ENCODE measurements at regions not wholly inside any gene's neighbourhood (a gene's known extent, or its start where the extent isn't known, plus 50 kb on each side); places are given as distances from the start of the nearest gene placed in this dataset.

DNA sequence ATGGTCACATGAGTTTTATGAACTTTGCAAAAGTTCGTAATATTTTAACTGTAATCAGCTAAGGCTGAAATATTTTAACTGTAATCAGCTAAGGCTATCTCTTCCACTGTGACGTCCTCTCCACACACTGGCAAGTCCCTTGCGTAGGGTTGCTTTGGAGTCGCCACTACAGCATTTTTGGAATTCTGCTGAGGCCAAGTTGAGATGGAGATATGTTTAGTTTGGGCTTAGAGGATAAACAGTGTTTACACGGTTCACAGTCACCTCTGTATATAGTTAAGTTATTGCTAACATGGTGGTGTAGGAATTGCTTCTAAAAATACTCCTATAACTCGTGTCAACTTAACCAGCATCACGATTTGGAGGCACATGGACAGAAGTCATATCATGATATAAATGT lies 143.6 kb upstream of the SERP2 start:
- Histone ChIP-seq H3K9me3 (ENCODE audit: control insufficient read depth, low read depth, low read length) (no peaks in the 10 kb centered on the region), H2BK20ac (ENCODE audit: low read depth, low read length, poor library complexity, severe bottlenecking) (no peak overlapping the region), H3K79me1 (ENCODE audit: insufficient read depth, low read depth, low read length, poor library complexity, severe bottlenecking) (no peaks in the 10 kb centered on the region), H2BK5ac (ENCODE audit: insufficient read length, low read length) (no peak overlapping the region), H3K9ac (ENCODE audit: extremely low read depth, insufficient read length, low read length) (no peak overlapping the region), H3K27me3 (ENCODE audit: insufficient read depth, low read length) (no peaks in the 10 kb centered on the region), H3K14ac (ENCODE audit: insufficient read depth, low read length) (no peak overlapping the region), H2AK5ac (ENCODE audit: insufficient read length, low read length) (no peak overlapping the region), H3K23ac (ENCODE audit: insufficient read length, low read depth, low read length) (no peak overlapping the region), H3K4ac (ENCODE audit: low read depth, low read length) (no peak overlapping the region), H2BK15ac (ENCODE audit: low read depth, low read length) (no peak overlapping the region), H4K20me1 (ENCODE audit: control insufficient read depth, insufficient read depth, insufficient read length) (no peaks in the 10 kb centered on the region), H4K8ac (replicated peaks; ENCODE audit: insufficient read length, low read depth, low read length) (no peak overlapping the region), H3K23me2 (ENCODE audit: insufficient read length, low read depth, low read length, poor library complexity, severe bottlenecking) (peaks cover 4% of the 10 kb centered on the region), H3K4me1 (ENCODE audit: insufficient read depth, low read length) (peaks cover 6% of the 10 kb centered on the region), H2BK12ac (ENCODE audit: insufficient read length, low read depth, low read length) (no peak overlapping the region), H3K79me2 (ENCODE audit: insufficient read depth, low read length) (peaks cover 2% of the 10 kb centered on the region; the same call in 1 of the 2 replicates), H3K4me2 (ENCODE audit: insufficient read depth, insufficient read length, low read length) (no peak overlapping the region), H2AFZ (ENCODE audit: low read length) (no peak overlapping the region), H2BK120ac (ENCODE audit: low read depth, low read length, poor library complexity, severe bottlenecking) (no peak overlapping the region), H4K5ac (ENCODE audit: insufficient read length, low read depth, low read length) (no peak overlapping the region), H4K91ac (ENCODE audit: insufficient read length, low read depth, low read length) (no peak overlapping the region), H3K56ac (ENCODE audit: insufficient read length, low read depth, low read length) (no peak overlapping the region), H3T11ph (ENCODE audit: low read length) (no peak overlapping the region), H3K18ac (ENCODE audit: insufficient read length, low read depth, low read length) (no peak overlapping the region), H3K27ac (ENCODE audit: insufficient read length, low read depth, low read length) (no peak overlapping the region)
- H3K4me1 Mint-ChIP-seq = peaks cover 13% of the 10 kb centered on the region in 2 experiments
- peaks cover 0 to 4% (median 0%) of the 10 kb centered on the region in 3 experiments; a peak in 1 of 7 replicates for H3K36me3 Mint-ChIP-seq (ENCODE audit: insufficient read depth in 1 of 3, low read depth in 3 of 3)
- no peaks in the 10 kb centered on the region; the same call in 1 of the 2 replicates for H3K27me3 Mint-ChIP-seq (ENCODE audit: low read depth)
- no peak overlapping the region for H3K4me3 Mint-ChIP-seq
- WGBS (ENCODE audit: extremely low coverage, insufficient read length, low lambda C conversion rate) = no CpG with 5 or more reads among the region's 7 CpGs
- H3K27ac Mint-ChIP-seq = no peak overlapping the region
- DNase-seq = no peak
- TF ChIP-seq, protein P1, sequence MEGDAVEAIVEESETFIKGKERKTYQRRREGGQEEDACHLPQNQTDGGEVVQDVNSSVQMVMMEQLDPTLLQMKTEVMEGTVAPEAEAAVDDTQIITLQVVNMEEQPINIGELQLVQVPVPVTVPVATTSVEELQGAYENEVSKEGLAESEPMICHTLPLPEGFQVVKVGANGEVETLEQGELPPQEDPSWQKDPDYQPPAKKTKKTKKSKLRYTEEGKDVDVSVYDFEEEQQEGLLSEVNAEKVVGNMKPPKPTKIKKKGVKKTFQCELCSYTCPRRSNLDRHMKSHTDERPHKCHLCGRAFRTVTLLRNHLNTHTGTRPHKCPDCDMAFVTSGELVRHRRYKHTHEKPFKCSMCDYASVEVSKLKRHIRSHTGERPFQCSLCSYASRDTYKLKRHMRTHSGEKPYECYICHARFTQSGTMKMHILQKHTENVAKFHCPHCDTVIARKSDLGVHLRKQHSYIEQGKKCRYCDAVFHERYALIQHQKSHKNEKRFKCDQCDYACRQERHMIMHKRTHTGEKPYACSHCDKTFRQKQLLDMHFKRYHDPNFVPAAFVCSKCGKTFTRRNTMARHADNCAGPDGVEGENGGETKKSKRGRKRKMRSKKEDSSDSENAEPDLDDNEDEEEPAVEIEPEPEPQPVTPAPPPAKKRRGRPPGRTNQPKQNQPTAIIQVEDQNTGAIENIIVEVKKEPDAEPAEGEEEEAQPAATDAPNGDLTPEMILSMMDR (conservative IDR thresholded peaks at IDR 0.05) = no peak
- H3K9me3 Mint-ChIP-seq = no peaks in the 10 kb centered on the region

Measured in H9 (cell line).